HG03432 (cell line): ENCODE measurements at regions not wholly inside any gene's neighbourhood (a gene's known extent, or its start where the extent isn't known, plus 50 kb on each side); places are given as distances from the start of the nearest gene placed in this dataset.

ENCODE experiments used
- ATAC-seq: cut with Tn5 transposase; IDR thresholded peaks from one replicate; pipeline ENCODE4 v1.9.1; 2021; ENCODE audit warnings: mild to moderate bottlenecking, moderate library complexity; ENCODE audit not compliant: unreplicated experiment

DNA sequence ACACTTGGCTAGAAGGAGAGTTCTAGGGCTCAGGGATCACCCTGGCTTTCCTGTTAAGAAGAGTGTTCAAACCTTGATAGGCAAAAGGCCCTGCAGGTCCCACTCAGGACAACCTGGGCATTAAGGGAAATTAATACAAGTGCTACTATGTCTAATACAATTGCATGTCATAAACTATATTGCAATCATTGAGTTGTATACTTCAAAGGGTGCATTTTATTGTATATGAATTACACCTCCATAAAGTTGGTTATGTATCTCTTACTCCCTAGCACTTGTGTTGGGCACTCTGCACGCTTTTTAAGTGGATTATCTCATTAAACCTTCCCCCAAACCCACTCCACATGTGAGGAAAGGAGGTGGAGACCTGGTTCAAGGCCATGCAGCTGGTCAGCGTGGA lies 172.1 kb upstream of the GLI2 start:
- no peak for ATAC-seq

DNA sequence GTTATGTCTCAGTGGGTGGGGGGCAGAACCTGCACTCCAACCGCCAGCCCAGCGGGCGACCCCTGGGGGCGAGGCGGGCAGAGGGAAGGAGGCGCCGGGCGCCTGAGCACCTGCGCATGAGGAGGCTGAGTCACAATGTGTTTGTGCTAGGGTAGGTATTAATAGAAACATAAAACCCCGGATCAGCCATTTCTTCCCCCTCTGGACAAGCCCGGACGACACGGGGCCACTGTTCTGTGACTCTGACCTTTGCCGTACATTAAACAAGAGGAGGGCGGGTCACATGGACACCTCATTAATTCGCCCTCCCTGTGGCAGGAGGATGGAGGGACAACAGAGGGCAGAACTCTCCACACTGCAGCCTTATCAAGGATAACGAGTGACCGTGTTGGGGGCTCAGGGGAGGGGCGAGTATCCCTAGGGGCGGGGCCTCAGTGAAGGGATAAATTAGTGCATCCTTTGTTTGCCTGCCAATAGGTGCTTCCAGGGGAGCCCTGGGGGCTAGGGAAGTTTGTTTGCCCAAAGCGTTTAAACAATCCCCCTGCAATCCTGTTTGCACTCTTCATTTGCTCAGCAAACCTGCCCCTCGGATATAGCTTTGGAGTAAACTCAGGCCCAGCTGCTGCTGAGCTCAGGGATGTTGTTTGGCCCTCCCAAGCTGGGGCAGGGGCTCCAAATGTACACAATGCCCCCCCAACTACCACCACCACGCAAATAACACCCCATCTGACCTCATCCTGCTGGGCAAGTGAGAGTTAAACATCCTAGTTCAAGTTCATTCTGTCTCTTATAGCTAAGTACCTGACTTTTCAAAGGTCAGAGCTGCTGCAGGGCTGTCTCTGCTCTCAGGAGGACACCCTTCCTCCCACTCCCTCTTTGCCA lies 171.2 kb upstream of the GLI2 start:
- ATAC-seq, result no peak

DNA sequence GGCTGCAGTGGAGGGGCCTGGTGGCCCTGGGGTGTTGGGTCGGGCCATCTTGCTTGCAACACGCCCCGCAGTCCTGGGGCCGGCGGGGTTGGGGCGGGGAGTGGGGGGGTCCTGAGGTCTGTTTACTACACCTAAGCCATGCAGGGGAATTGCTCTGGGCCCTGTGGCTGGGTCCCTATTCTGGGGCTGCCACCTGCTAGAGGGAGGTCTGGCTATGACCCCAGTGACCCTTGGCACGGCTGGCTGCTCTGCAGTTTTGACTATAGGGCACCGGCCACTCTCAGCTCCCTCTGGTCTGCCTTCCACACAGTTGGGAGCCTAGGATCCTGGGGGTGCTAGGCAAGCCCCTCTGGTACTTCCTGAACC lies 170.6 kb upstream of the GLI2 start:
- ATAC-seq, result no peak

DNA sequence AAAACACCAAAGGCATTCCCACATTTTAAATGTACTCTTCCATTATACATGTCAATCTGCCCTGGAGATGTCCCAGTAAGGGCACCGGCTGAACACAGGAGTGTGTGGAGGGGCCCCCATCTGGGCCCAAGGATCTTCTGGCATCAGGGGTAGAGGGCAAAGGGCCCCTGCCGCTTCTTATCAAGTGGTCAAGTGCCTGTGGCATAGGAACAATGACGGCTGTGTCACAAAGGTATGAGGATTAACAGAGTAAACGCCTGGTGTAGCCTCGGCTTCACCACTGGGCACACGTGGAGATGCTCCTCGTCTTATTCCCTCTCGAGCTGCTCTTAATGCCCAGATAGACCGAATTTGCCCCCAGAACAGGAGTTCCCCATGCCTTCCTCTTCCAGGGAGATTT lies 169.7 kb upstream of the GLI2 start:
- no peak for ATAC-seq

DNA sequence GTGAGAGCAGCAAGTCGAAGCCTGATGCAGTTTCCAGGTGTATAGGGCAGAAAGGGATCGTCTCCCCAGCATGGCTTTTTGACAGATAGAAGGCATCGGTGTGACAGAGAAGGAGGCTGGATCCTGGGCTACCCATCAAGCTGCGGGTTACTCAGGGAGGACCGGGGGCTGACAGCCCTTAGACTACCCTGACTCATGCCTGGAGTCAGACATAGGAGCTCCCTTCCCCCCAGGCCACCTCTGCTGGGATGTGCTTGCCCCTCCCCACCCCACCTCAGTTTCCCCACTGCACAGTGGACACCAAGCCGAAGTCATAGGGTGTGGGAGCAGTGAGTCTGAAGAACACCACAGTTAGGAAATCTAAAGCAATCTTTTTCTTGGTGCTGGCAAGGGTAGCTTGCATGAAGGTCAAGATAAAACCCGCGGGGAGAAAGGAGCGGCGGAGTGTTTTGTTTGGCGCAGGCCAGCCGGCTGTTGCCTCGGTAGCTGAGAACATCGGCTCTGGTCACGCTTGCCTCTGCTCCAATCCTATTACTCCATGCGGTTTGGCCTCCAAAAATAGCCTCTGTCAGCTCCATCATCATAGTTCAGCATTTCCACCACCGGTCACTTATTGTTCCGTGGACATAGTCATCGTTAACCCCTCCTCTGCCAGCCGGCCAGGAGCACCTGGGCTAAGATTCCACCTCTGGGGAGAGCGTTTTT lies 169.2 kb upstream of the GLI2 start:
- no peak for ATAC-seq

DNA sequence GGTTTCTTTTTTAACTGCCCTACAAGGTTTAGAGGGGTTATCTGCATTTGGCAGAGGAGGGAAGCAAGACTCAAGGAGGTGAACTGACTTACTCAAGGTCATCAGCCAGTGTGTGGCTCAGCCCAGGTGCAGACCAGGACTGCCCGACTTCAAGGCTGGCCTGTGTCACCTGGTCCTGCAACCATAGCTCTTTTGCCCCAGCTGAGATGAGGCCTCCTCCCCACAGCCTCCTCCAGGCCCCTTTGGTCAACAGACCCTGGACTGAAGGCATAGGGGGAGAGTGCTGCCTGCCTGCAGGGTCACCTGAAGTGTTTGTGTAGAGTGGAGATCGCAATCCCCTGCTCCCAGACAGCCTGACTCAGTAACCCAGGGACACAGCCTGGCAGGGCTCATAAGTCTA lies 168.5 kb upstream of the GLI2 start:
- no peak for ATAC-seq

DNA sequence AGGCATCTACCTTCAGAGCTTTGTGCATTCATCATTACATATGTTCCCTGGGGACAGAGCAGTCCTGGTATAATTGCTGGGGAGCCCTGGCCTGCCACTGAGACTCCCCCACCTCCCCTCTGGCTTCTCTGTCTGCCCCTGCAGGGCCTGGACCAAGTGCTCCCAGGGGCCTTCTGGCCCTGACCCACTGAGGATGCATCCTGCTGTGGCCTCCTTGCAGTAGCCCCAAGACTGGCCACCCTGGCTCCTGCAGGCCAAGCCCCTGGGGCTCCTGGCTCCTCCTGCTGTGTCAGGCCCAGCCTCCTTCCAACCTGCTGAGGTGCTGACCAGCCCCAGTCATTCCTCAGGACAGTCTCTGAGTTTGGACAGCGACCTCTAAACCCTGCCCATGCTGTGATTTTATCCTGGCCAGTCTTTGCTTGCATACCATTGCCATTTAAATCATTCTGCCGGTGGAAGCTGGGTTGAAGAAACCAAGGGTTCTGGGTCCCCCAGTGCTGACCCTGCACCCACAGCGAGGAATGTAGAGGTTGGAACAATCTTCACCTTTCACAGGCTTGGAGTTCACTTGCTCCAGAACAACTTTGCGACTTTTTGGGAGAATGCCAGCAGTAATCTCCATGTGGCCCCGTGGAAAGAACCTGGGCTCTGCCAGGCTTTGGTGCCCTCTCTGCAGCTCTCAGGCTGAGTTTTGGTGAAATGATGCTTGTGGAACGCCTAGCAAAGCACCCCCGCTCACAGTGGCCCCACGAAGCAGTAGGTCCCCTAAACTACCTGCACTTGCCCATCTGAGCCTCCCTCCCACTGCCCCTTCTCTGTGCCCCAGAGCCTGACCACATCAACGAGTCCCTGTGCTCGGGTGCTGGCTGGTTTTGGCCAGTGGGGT lies 167.3 kb upstream of the GLI2 start:
- no peak for ATAC-seq

DNA sequence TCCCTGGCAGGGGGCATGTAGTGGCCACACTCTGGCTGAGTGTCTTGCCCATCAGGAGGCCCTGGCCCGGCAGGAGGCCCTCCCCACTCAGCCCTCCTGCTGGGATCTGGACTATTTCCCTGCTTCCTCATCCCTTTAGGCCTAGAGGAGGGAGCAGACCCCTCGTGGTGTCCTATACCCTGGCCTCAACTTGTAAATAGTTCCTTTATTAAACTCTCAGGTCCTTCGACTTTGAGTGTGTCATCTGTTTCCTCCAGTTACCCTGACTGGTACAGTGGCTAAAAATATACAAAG lies 166.7 kb upstream of the GLI2 start:
- ATAC-seq, result no peak

DNA sequence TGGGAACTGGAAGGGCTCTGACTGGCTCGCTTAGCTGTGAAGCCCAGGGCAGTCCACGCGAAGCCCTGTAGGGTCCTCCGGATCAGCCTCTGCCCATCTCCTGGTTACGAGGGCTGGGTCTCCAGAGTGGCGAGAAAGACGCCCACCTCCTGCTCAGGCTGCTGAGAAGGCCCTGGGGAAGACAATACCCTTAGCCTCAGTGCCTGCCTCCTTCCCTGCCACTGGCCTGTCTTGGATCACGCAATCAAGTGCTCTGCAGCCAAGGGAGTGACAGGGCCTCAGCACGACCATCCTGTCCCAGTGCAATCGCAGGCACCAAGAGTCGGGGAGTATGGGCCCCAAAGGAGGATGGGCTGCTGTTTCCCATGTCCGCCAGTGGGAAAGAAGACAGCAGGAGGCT lies 165.7 kb upstream of the GLI2 start:
- no peak for ATAC-seq

DNA sequence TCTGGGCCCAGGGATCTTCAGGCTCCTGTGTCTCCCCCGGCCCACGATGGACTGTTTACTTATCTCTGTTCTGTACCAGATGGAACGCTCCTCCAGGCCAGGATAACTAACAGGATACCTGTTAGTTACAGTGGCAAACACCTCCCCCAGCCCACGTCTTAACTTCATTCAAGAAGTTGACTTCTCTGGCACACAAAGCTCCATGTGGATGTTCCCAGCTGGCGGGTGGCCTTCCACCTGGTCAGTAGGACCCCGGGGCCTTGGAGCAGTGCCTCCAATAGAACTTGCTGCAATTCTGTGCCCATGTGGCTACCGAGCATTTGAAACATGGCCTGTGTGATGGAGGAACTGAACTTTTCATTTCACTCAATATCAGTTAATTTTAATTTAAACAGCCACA lies 165.1 kb upstream of the GLI2 start:
- ATAC-seq, result no peak

DNA sequence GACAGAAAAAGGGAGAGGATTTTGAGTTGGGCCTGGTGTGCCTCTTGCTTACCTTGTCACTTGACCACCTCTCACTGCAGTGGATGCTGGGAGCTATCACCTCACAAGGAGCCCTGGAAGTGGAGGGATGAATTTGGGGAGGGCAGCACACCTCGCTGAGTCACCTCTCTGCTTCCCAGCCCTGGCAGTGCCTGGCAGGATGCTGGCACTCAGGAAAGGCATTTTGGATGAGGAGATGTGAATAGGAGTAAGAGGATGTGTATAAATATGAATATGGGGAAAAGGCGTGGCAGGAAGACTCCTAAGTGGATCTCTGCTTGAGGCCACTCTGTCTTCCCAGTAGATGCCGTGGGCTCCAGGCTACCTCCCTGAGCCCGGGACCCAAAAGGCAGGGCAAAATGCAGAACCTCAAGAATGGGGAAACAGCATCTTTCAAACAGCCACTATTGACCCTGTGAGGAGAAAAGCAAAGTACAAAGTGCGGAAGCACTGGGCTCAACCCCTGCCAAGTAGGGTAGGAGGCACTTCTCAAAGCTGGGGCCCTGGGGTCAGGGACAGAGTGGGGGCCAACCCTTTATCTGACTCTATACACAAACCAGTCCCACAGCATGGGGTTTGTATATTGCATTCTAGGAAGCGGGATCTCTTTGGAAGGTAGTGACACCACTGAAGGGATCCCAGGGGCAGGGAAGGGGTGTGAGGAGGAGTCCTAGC lies 164.5 kb upstream of the GLI2 start:
- ATAC-seq, result no peak

DNA sequence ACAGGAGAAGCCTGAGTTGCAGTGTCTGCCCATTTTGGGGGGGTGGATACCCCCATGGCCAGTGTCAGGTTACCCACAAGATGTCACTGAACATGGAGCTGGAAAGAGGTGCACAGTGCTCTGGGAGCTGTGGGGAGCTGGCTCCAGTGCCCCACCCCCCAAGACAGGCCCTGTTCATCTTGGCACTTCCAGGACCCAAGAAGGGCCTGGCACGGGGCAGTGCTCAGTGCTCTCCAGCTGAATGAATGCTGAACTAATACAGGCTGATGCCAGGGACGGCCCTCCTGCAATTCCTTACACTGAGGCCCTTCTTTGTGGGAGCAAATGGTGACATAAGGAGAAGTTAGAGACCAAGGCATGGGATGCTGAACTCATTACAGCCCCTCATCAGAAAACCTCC lies 163.4 kb upstream of the GLI2 start:
- no peak for ATAC-seq

DNA sequence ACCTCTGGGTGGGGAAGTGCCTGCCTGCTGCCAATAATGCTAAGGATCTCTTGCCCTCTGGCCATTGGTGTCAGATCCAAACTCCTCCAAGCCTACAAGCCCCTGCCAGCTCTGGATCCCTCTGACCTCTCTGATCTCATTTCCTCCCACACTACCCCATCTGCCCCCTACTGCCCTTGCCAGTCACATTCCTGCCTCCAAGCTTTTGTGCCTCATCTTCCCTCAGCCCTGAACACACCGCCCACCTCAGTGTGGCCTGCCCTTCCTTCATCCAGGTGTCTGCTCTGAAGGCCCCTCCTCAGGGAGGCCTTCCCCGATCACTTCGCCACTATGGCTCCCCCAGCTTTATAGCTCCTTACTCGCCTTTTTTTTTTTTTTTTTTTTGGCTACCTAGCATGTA lies 161.0 kb upstream of the GLI2 start:
- no peak for ATAC-seq

DNA sequence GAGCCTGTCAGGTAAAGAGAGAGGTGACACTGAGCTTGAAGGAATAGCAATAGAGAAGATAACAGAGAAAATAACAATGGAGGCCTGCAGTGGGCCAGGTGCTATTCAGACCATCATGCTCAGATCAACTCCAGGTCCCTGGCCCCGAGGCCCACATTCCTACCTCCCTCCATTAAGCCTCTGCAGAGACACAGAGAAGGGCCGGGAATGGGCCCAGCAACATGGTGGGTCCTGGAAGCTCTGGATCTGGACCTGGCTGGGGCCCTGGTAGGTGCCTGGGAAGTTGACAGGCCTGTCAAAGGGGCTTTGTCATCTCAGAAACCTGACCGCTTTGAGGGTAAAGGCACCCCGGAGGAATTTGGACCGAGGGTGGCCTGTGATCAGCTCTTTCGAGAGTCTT lies 159.7 kb upstream of the GLI2 start:
- no peak for ATAC-seq

DNA sequence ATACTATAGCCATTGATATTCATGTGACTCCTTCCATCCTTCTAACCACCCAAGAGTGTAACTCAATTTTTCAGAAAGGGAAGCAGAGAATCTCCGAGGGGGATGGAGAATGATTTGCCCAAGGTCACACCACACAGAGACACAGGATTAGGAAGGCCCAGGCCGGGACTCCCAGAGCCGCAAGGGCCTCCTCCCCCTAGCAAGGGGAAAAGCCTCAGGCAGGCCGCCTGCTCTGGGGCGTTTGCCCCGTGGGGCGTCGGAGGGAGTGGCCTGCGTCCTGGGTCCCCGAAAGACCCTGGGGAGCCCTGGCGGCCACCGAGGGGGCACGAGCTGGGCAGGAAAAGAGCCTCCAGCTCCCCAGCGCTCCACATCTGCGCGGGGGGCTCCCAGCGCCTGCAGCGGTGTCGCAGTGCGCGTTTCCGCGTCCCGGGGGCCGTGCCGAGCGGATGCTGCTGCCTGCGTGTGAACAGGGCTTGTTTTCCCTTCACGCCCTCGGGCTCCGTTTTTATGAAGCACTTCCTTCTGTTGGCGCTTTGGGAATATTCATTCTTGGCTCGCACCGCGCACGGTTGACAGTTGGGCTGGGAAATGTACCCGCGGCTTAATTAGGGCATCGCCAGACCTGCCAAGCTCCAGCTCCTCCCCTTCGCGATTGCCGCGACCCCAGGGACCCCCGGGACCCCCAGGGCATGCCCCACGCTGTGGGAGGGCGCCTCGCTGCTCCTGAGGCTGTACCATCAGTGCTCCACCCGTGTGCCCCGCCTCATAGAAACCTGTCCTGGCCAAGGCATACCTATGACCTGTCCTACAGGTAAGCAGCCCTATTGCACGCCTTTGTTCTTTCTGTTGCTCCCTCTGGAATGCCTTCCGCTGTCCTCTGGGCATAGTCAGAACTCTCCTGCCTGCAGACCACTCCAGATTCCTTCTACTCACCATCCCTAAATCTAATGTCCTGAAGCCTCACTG lies 158.9 kb upstream of the GLI2 start:
- no peak for ATAC-seq

DNA sequence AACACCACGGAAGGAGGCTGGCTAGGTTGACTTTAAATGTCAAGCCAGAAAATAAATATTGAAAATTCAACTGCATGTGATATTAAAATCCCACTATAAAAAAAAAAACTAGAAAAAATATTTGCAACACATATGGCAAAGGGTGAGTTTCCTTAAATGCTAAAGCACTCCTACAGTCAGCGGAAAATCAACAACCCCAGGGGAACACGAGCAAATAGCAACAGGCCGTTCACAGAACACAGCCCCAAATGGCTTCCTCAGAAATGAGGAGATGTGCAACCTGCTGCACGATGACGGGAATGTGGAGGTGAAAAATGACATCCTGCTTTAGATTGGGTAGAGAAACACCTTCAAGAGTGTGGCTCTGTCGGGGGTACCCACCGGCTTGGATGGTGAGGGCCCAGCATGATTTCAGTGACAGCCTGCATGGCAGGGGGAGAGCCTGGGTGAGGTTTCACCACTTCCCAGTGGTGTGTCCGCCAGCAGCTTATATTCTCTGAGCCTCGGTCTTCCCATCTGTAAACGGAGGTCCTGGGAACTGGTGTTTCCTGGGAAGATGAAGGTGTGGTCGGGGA lies 157.9 kb upstream of the GLI2 start:
- ATAC-seq, result no peak

DNA sequence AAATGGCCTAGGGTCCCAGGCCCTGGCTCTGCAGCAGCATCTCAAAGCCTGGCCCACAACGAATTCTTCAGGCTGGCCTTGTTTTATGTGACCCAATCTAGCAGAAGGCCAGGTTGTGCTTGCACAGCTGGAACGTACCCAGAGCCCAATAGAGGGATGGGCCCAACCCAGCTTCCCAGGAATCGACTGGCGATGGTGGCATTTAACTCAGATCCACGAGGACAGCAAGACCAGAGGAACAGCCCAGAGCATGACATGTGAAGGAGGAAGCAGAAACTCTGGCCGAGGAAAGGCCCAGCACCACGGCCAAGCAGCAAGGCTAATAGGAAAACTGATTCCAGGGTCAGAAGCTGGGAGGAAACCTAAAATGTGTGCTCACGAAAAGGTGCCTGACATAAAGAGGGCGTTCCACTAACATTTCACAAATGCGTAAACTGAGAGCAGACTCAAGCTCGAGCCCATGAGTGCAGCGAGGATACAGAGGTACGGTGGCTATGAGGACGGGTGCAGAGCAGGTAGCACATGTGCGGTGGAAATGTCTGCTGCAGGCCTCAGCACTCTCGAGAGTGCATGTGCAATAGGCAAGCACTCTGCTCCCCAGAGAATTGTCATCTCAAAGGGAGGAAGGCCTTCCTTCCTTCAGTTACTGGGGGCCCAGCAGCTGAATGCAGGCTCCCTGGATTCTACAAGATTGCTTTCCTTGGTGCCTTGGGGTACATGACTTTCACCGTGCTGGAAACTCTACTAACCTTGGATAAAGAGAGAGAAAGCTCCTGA lies 156.9 kb upstream of the GLI2 start:
- ATAC-seq, result no peak

DNA sequence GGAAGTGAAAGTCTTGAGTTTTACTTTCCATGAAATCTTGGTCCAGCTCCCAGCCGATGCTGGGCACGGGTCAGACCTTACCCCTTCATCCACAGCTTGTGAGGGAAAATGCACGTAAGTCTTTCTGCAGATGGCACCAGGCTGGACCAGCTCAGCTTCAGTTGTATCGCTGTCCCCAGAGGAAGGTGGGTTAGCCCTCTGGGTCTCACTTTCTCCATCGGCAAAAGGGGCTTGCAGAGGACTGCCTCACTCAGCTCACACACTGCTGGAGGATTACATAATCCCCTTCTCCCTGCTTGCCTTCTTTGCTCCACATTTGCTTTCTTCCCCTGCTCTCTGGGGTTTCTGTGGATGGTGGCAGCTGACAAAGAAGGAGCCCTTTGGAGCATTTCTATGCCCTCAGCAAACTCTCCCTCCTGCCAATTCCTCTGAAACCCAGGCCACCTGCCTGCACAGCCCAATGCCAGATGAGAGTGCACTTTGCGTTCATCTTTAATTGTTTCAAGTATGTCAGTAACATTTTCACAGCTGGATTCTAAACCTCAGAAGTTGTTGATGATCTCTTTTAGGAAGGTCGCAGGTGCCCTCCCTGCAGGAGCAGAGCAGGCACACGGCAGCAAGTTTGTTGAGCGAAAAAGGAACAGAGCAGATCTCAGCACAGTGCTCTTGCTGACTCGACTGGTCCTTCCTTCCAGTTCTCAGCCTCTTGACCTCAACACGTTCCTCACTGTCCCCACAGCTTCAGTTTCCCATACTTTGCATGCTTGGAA lies 155.6 kb upstream of the GLI2 start:
- no peak for ATAC-seq
